ENCODE measurements at regions not wholly inside any gene's neighbourhood (a gene's known extent, or its start where the extent isn't known, plus 50 kb on each side); places are given as distances from the start of the nearest gene placed in this dataset.

DNA sequence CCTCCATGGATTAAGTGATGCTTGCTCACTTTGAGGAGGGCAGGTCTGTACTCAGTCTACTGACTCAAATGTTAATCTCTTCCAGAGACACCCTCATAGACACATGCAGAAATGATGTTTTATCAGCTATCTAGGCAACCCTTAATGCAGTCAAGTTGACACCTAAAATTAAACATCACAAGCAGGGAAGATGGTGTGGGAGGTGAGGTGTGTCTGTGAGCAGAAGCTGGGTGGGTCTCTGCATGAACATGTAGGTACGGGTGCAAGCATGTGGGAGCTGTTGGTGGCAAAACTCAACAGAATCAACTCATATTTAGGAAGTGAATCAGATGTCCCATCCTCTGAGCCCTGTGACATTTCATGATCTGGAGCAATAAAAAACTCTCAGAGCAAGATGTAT, 249.2 kb upstream of the SGCG start:
- TF ChIP-seq, protein P1, sequence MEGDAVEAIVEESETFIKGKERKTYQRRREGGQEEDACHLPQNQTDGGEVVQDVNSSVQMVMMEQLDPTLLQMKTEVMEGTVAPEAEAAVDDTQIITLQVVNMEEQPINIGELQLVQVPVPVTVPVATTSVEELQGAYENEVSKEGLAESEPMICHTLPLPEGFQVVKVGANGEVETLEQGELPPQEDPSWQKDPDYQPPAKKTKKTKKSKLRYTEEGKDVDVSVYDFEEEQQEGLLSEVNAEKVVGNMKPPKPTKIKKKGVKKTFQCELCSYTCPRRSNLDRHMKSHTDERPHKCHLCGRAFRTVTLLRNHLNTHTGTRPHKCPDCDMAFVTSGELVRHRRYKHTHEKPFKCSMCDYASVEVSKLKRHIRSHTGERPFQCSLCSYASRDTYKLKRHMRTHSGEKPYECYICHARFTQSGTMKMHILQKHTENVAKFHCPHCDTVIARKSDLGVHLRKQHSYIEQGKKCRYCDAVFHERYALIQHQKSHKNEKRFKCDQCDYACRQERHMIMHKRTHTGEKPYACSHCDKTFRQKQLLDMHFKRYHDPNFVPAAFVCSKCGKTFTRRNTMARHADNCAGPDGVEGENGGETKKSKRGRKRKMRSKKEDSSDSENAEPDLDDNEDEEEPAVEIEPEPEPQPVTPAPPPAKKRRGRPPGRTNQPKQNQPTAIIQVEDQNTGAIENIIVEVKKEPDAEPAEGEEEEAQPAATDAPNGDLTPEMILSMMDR (IDR thresholded peaks at IDR 0.05 in 4 of 5, conservative IDR thresholded peaks at IDR 0.05 in 1 of 5): no peak
- TF ChIP-seq POLR2A (IDR thresholded peaks at IDR 0.05): no peak

Data from gastrocnemius medialis (tissue), 4 donors.